ENCODE measurements at regions not wholly inside any gene's neighbourhood (a gene's known extent, or its start where the extent isn't known, plus 50 kb on each side); places are given as distances from the start of the nearest gene placed in this dataset.

GRCh38 chr2:158049129-158049855 is 52.4 kb upstream of the UPP2 start:
- Histone ChIP-seq H3K4me1 (ENCODE audit: control insufficient read depth, insufficient read depth, low read length) (no peaks in the 10 kb centered on the region), H3K9me3 (ENCODE audit: control insufficient read depth, insufficient read depth, low read depth, low read length) (no peaks in the 10 kb centered on the region), H3K36me3 (ENCODE audit: control insufficient read depth in 2 of 2, insufficient read depth in 1 of 2, low read length in 2 of 2) (no peaks in the 10 kb centered on the region), H3K4me3 (ENCODE audit: low read depth, low read length) (no peak overlapping the region), H3K27ac (ENCODE audit: extremely low read depth, low read depth, low read length) (no peak overlapping the region)
- POLR2A ChIA-PET, result no interaction called here
- no peak for TF ChIP-seq ZBTB6 (tag by site-specific recombination; IDR thresholded peaks at IDR 0.05)
- no peak for TF ChIP-seq ZBTB26 (tag by site-specific recombination; optimal IDR thresholded peaks at IDR 0.05)
- peak; percentile 30; the same call in 1 of the 2 replicates for TF ChIP-seq SCRT2 (tag by site-specific recombination; IDR thresholded peaks at IDR 0.05)
- CTCF ChIA-PET, result no interaction called here

- CTCF ChIA-PET, result interaction anchor here (1.8 kb wide), 1 partner anchor 14 kb away, joined by 5 read pairs; no protein-coding TSS in a partner anchor
- Histone ChIP-seq H3K9me3 (ENCODE audit: control insufficient read depth, insufficient read depth, low read depth, low read length) (no peaks in the 10 kb centered on the region), H3K27ac (ENCODE audit: extremely low read depth, low read depth, low read length) (no peak overlapping the region), H3K4me1 (ENCODE audit: control insufficient read depth, insufficient read depth, low read length) (no peaks in the 10 kb centered on the region), H3K36me3 (ENCODE audit: control insufficient read depth in 2 of 2, insufficient read depth in 1 of 2, low read length in 2 of 2) (no peaks in the 10 kb centered on the region), H3K4me3 (ENCODE audit: low read depth, low read length) (no peak overlapping the region)
- TF ChIP-seq ZNF580 (tag by site-specific recombination; IDR thresholded peaks at IDR 0.05) (no peak), BCL11A (tag by site-specific recombination; IDR thresholded peaks at IDR 0.05; ENCODE audit: low read depth) (no peak), PRDM10 (tag by site-specific recombination; IDR thresholded peaks at IDR 0.05) (no peak), KLF10 (tag by site-specific recombination; IDR thresholded peaks at IDR 0.05) (no peak), ZNF555 (tag by site-specific recombination; conservative IDR thresholded peaks at IDR 0.05) (no peak), ZNF274 (IDR thresholded peaks at IDR 0.05; ENCODE audit: low read length) (no peak), ZNF274 (tag by site-specific recombination; IDR thresholded peaks at IDR 0.05; ENCODE audit: borderline replicate concordance) (no peak), CTCF (tag by site-specific recombination; IDR thresholded peaks at IDR 0.05) (no peak), ZBTB7A (tag by site-specific recombination; IDR thresholded peaks at IDR 0.05; ENCODE audit: low read depth) (no peak), ZNF18 (tag by site-specific recombination; IDR thresholded peaks at IDR 0.05) (no peak), MEIS1 (CRISPR knock-in tag; IDR thresholded peaks at IDR 0.05; ENCODE audit: borderline replicate concordance) (no peak)
- POLR2A ChIA-PET, result no interaction called here
Measured at GRCh38 chr2:158048327-158048726, 53.3 kb upstream of the UPP2 start.
